Naive thymus-derived CD4-positive, alpha-beta T cell (primary cell): ENCODE measurements at regions not wholly inside any gene's neighbourhood (a gene's known extent, or its start where the extent isn't known, plus 50 kb on each side); places are given as distances from the start of the nearest gene placed in this dataset.

Experiments
- ATAC-seq: fragments of 150-1000 bp; cut with Tn5 transposase; 2 replicates; pipeline ENCODE4 v1.10.0; 2021; ENCODE audit warnings: mild to moderate bottlenecking, moderate library complexity
- CTCF ChIA-PET: fragments of 350-600 bp; sonication (Branson Sonifier 250); formaldehyde crosslinking; loops from one replicate; lab custom pipeline; 2021; ENCODE audit warnings: antibody characterized with exemption; lab: Charles Lee
- POLR2A ChIA-PET: fragments of 350-600 bp; sonication (Branson Sonifier 250); formaldehyde crosslinking; loops from one replicate; lab custom pipeline; 2021; ENCODE audit warnings: antibody characterized with exemption, inconsistent platforms; lab: Charles Lee
- DNase-seq, 9 donors: peaks; one replicate each; pipeline versions ENCODE4 v3.0.0 to v3.0.0-alpha.2; 2020 to 2022; ENCODE audit warnings: mixed read lengths in 1 of 9
- H3K27ac ChIP-seq: one replicate; pipeline ENCODE4 v1.7.0; 2013; ENCODE audit warnings: mild to moderate bottlenecking, low read depth, low read length, moderate library complexity
- H3K27me3 ChIP-seq, 2 donors: one replicate each; pipeline ENCODE4 v1.7.0; 2013; ENCODE audit warnings: low read length in 2 of 2, mild to moderate bottlenecking in 2 of 2, moderate library complexity in 2 of 2; ENCODE audit not compliant: control insufficient read depth in 2 of 2, insufficient read depth in 2 of 2
- H3K36me3 ChIP-seq, 3 experiments: 1 replicate in 2 of 3; 2 replicates in 1 of 3; pipeline ENCODE4 v1.7.0; 2013; ENCODE audit warnings: low read length in 3 of 3, mild to moderate bottlenecking in 3 of 3, moderate library complexity in 1 of 3; ENCODE audit not compliant: insufficient read depth in 3 of 3, control insufficient read depth in 2 of 3
- H3K4me1 ChIP-seq, 2 donors: one replicate each; pipeline ENCODE4 v1.7.0; 2013; ENCODE audit warnings: low read length in 2 of 2, mild to moderate bottlenecking in 2 of 2, moderate library complexity in 1 of 2; ENCODE audit not compliant: control insufficient read depth in 2 of 2, insufficient read depth in 2 of 2
- H3K4me3 ChIP-seq: 2 replicates; pipeline ENCODE4 v1.7.0; 2013; ENCODE audit warnings: mild to moderate bottlenecking, low read length
- H3K9me3 ChIP-seq, 3 experiments: 1 replicate in 2 of 3; 2 replicates in 1 of 3; pipeline ENCODE4 v1.7.0; 2013; ENCODE audit warnings: low read length in 3 of 3; ENCODE audit not compliant: control insufficient read depth in 2 of 3
- H3K27ac Mint-ChIP-seq, 9 donors: one replicate each; pipeline ENCODE4 v1.8.0; 2020 to 2022; ENCODE audit warnings: mixed read lengths in 9 of 9, mild to moderate bottlenecking in 8 of 9, moderate library complexity in 5 of 9, inconsistent platforms in 2 of 9
- H3K27me3 Mint-ChIP-seq, 5 donors: one replicate each; pipeline ENCODE4 v1.8.0; 2021 to 2022; ENCODE audit warnings: mixed read lengths in 5 of 5, mild to moderate bottlenecking in 1 of 5
- H3K36me3 Mint-ChIP-seq, 5 donors: one replicate each; pipeline ENCODE4 v1.8.0; 2020 to 2022; ENCODE audit warnings: mixed read lengths in 5 of 5, mild to moderate bottlenecking in 3 of 5, inconsistent platforms in 1 of 5
- H3K4me1 Mint-ChIP-seq, 7 donors: one replicate each; pipeline ENCODE4 v1.8.0; 2020 to 2022; ENCODE audit warnings: mixed read lengths in 7 of 7, mild to moderate bottlenecking in 3 of 7, inconsistent platforms in 1 of 7
- H3K4me3 Mint-ChIP-seq, 10 donors: one replicate each; pipeline ENCODE4 v1.8.0; 2020 to 2022; ENCODE audit warnings: mild to moderate bottlenecking in 10 of 10, mixed read lengths in 10 of 10, moderate library complexity in 6 of 10, inconsistent platforms in 2 of 10
- H3K9me3 Mint-ChIP-seq, 11 donors: one replicate each; pipeline ENCODE4 v1.8.0; 2020 to 2022; ENCODE audit warnings: mixed read lengths in 11 of 11, mild to moderate bottlenecking in 4 of 11, inconsistent platforms in 1 of 11, moderate library complexity in 1 of 11
- intact Hi-C, 2 donors: fragments of 100-400 bp; cut with micrococcal nuclease; formaldehyde crosslinking; loops; one replicate each; pipeline ENCODE4 v1.15.1; 2023

DNA sequence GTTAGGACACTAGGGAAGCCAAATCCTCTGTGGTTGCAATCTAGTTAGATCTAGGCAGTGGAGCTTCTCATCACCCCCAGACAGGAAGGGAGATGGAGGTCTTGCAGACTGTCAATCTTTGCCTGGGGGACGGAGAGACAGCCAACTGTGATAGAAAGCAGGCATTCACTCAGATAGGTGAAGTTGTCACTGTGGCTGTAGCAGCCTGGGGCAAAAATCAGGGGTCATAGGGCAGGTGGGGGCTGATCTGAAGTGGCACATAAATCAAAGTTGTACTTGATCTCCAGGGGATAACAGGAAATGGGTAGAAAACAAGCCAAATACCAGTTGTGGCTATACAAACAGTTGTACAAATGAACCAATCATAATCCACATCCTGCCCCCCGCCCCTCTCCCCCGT lies 620.9 kb upstream of the USP24 start:
- no peak overlapping the region for H3K27ac Mint-ChIP-seq
- H3K9me3 ChIP-seq = no peaks in the 10 kb centered on the region
- POLR2A ChIA-PET = no interaction called here
- DNase-seq = no peak
- no peaks in the 10 kb centered on the region for H3K27me3 ChIP-seq
- ATAC-seq = no peak
- intact Hi-C loops = no loop called here
- no peak overlapping the region for H3K4me3 Mint-ChIP-seq
- H3K9me3 Mint-ChIP-seq = peaks cover 0 to 5% (median 0%) of the 10 kb centered on the region in 11 donors
- peaks cover 0 to 2% (median 0%) of the 10 kb centered on the region in 7 donors for H3K4me1 Mint-ChIP-seq
- H3K27ac ChIP-seq = no peak overlapping the region
- CTCF ChIA-PET = no interaction called here
- H3K4me3 ChIP-seq = no peak overlapping the region
- no peaks in the 10 kb centered on the region for H3K4me1 ChIP-seq
- no peaks in the 10 kb centered on the region for H3K36me3 Mint-ChIP-seq
- no peaks in the 10 kb centered on the region for H3K36me3 ChIP-seq
- peaks cover 0 to 20% (median 7%) of the 10 kb centered on the region in 5 donors for H3K27me3 Mint-ChIP-seq

DNA sequence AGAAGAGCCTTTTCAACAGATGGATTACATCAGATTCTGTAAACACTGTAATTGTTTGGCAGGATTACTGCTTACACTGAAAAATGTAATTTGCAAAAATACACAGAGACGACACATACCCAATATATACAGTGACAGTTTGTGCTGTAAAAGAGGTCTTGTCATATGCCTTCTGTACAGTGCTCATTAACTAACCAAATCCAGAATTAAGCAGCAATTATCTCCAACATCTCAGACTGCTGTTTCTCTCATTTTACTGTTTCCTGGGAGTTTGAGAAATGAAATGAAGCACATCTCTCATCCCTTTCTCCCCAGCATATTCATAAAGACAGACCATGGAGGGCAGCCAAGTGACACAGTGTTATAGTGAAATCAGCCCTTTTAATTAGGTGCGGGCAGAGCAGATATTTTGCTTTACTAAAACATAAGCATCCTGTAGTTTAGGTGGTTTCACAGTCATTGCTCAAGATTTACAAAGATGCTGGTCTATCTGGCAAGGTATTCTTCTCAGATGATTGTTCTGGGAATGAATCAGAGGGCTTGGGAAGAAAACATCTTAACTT lies 618.4 kb upstream of the USP24 start:
- ATAC-seq = no peak
- Histone ChIP-seq H3K4me1 (no peaks in the 10 kb centered on the region), H3K27ac (no peak overlapping the region), H3K36me3 (no peaks in the 10 kb centered on the region), H3K4me3 (no peak overlapping the region), H3K27me3 (no peaks in the 10 kb centered on the region), H3K9me3 (no peaks in the 10 kb centered on the region)
- Mint-ChIP-seq H3K4me1 (peaks cover 0 to 2% (median 0%) of the 10 kb centered on the region in 7 donors), H3K9me3 (peaks cover 0 to 11% (median 0%) of the 10 kb centered on the region in 11 donors), H3K27me3 (peaks cover 0 to 27% (median 7%) of the 10 kb centered on the region in 5 donors), H3K4me3 (no peak overlapping the region), H3K36me3 (no peaks in the 10 kb centered on the region), H3K27ac (no peak overlapping the region)
- DNase-seq = no peak
- ChIA-PET CTCF (no interaction called here), POLR2A (no interaction called here)
- intact Hi-C loops = no loop called here

DNA sequence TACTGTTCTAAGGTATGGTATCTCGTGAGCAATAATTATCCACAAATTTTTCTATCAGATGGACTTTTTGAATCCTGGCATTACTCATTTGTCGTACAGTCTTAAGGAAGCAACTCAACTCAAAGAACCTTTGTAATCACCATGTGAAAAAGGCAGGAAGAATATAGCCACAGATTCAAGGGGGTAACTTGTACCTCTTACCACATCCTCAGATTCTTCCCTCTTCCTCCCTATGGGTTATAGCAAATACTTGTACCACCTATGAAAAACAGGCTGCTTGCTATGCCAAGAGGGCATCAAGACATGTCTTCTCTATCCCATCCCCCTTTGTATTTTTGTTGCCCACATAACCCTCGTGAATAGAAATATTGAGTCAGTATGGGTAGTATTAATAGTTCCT lies 616.6 kb upstream of the USP24 start:
- Mint-ChIP-seq H3K4me3 (no peak overlapping the region), H3K27ac (no peak overlapping the region), H3K9me3 (peaks cover 0 to 11% (median 0%) of the 10 kb centered on the region in 11 donors), H3K4me1 (peaks cover 0 to 2% (median 0%) of the 10 kb centered on the region in 7 donors), H3K36me3 (no peaks in the 10 kb centered on the region), H3K27me3 (peaks cover 0 to 27% (median 6%) of the 10 kb centered on the region in 5 donors)
- intact Hi-C loops = no loop called here
- Histone ChIP-seq H3K27ac (no peak overlapping the region), H3K9me3 (no peaks in the 10 kb centered on the region), H3K27me3 (no peaks in the 10 kb centered on the region), H3K4me1 (no peaks in the 10 kb centered on the region), H3K36me3 (no peaks in the 10 kb centered on the region), H3K4me3 (no peak overlapping the region)
- CTCF ChIA-PET = no interaction called here
- ATAC-seq (no peak), DNase-seq (no peak)
- POLR2A ChIA-PET = no interaction called here

DNA sequence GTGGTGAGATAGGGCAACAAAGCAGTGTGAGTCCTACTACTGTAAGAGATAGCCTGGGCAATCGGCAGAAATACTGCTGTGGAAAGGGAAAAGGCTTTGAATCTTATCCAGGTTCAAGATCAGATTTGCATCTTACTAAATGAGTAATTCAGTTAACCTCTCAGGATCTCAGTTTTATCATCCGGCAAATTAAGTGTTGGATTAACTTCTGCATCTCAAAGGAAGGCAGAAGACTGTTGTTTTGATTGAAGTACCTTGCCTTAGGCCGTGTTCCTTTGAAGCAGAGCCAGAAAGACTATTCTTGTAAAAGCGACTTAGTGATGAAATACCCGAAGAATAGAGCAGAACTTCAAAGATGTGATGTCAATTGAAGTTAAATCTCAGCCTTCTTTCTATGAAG lies 612.9 kb upstream of the USP24 start:
- Mint-ChIP-seq H3K27ac (no peak overlapping the region), H3K4me1 (no peaks in the 10 kb centered on the region), H3K36me3 (no peaks in the 10 kb centered on the region), H3K9me3 (peaks cover 0 to 17% (median 0%) of the 10 kb centered on the region in 11 donors), H3K27me3 (peaks cover 0 to 23% (median 6%) of the 10 kb centered on the region in 5 donors), H3K4me3 (no peak overlapping the region)
- Histone ChIP-seq H3K4me1 (no peaks in the 10 kb centered on the region), H3K9me3 (no peaks in the 10 kb centered on the region), H3K36me3 (no peaks in the 10 kb centered on the region), H3K4me3 (no peak overlapping the region), H3K27ac (no peak overlapping the region), H3K27me3 (no peaks in the 10 kb centered on the region)
- ATAC-seq (no peak), DNase-seq (no peak)
- CTCF ChIA-PET = no interaction called here
- intact Hi-C loops = no loop called here
- POLR2A ChIA-PET = no interaction called here

DNA sequence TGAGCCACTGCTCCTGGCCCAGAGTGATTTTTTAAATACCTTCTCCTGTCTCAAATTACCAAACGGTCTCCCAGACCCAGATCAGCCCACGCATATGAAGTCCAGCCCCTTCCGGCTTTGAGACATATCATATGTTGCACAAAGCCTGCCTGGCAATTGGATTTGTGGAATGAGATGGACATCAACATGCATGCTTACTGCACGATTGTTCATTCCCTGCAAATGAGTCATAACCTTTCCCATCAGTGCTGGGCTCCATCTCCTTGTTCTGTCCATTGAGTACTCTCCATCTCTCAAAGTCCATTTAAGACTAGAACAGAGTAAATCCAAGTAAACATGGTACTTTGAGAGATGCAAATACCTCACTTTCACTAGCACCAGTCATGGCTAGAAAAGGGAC lies 612.2 kb upstream of the USP24 start:
- CTCF ChIA-PET = no interaction called here
- Histone ChIP-seq H3K4me3 (no peak overlapping the region), H3K27me3 (no peaks in the 10 kb centered on the region), H3K9me3 (no peaks in the 10 kb centered on the region), H3K4me1 (no peaks in the 10 kb centered on the region), H3K27ac (no peak overlapping the region), H3K36me3 (no peaks in the 10 kb centered on the region)
- Mint-ChIP-seq H3K27ac (no peak overlapping the region), H3K27me3 (peaks cover 0 to 18% (median 1%) of the 10 kb centered on the region in 5 donors), H3K4me3 (no peak overlapping the region), H3K36me3 (no peaks in the 10 kb centered on the region), H3K4me1 (no peaks in the 10 kb centered on the region), H3K9me3 (peaks cover 0 to 15% (median 0%) of the 10 kb centered on the region in 11 donors)
- no peak for DNase-seq
- POLR2A ChIA-PET = no interaction called here
- no peak for ATAC-seq
- intact Hi-C loops = no loop called here

DNA sequence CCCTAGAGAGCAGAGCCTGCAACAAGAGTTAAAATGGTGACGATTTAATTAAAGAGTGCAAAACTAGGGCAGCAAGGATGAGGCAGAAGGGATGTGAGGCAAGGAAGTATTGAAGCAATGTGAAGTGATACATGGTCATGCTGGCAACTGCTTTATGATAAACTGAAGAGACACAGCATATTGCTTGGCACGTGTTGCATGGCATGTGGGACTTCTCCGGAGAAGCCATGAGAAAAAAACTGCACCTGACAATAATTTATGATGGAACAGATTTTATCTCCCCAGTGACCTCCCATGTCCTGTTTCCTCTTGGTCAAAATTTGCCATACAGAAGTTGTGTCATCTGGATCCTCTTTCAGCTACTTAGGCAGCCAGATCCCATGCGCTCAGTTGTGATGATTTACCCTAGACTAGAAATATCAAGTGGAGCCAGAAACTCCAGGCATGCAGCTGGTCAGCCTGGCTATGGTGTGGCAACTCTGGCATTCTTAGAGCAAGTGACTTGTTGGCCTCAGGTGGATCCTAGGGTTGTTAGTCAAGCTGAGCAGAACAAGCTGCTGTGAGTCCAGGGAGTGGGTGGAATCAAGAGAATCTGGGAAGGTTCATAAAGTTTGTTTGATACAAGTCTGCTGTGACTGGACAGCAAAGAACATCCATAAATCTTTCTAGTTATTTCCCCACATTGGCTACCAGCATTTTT lies 611.4 kb upstream of the USP24 start:
- H3K27ac Mint-ChIP-seq = no peak overlapping the region
- intact Hi-C loops = no loop called here

DNA sequence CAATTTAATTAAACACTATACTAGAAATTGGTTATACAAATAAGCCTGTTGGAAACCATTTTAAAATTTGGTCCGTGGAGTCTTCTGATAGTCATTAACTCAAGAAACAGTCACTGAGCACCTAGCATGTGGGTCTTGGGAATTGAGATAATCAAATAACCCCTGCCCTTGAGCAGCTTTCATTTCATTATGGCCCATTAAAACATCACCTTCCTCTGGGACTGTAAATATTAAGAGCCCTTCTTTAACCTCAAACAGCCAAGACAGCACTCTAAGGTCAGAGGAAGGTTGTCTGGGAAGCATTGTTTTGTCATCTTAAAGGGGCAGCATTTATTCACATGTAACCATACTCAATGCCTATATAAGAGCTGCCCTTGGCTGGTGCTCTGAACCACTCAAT lies 610.3 kb upstream of the USP24 start:
- POLR2A ChIA-PET = no interaction called here
- no peak overlapping the region for H3K4me3 Mint-ChIP-seq

More for the DNA sequence above, 611.4 kb upstream of the USP24 start:
- no peaks in the 10 kb centered on the region for H3K4me1 ChIP-seq
- no peaks in the 10 kb centered on the region for H3K9me3 ChIP-seq
- CTCF ChIA-PET = no interaction called here
- Mint-ChIP-seq H3K9me3 (peaks cover 0 to 12% (median 0%) of the 10 kb centered on the region in 11 donors), H3K4me3 (no peak overlapping the region), H3K36me3 (no peaks in the 10 kb centered on the region), H3K27me3 (peaks cover 0 to 10% (median 6%) of the 10 kb centered on the region in 5 donors), H3K4me1 (no peaks in the 10 kb centered on the region)
- H3K4me3 ChIP-seq = no peak overlapping the region
- no peaks in the 10 kb centered on the region for H3K36me3 ChIP-seq
- ATAC-seq = no peak
- POLR2A ChIA-PET = no interaction called here
- H3K27me3 ChIP-seq = no peaks in the 10 kb centered on the region
- no peak for DNase-seq
- no peak overlapping the region for H3K27ac ChIP-seq

More for the DNA sequence above, 610.3 kb upstream of the USP24 start:
- Mint-ChIP-seq H3K9me3 (peaks cover 0 to 10% (median 0%) of the 10 kb centered on the region in 11 donors), H3K27me3 (peaks cover 0 to 10% (median 6%) of the 10 kb centered on the region in 5 donors), H3K36me3 (no peaks in the 10 kb centered on the region), H3K27ac (no peak overlapping the region), H3K4me1 (no peaks in the 10 kb centered on the region)
- Histone ChIP-seq H3K27me3 (no peaks in the 10 kb centered on the region), H3K4me1 (no peaks in the 10 kb centered on the region), H3K27ac (no peak overlapping the region), H3K4me3 (no peak overlapping the region), H3K9me3 (no peaks in the 10 kb centered on the region), H3K36me3 (no peaks in the 10 kb centered on the region)
- ATAC-seq = no peak
- CTCF ChIA-PET = no interaction called here
- intact Hi-C loops = no loop called here
- no peak for DNase-seq
